Heart right ventricle (tissue), 16 donors: ENCODE measurements at regions not wholly inside any gene's neighbourhood (a gene's known extent, or its start where the extent isn't known, plus 50 kb on each side); places are given as distances from the start of the nearest gene placed in this dataset.
A peak's percentile ranks its signal among the peaks of the same experiment; 100 is the strongest.

Experiments
- ATAC-seq, 8 donors: fragments of 200-7000 bp; cut with Tn5 transposase; one replicate each; pipeline ENCODE4 v1.9.1; 2020; ENCODE audit warnings: mild to moderate bottlenecking in 8 of 8, moderate library complexity in 8 of 8, moderate number of reproducible peaks in 1 of 8
- DNase-seq, 2 donors: peaks; one replicate each; pipeline ENCODE4 v3.0.0-alpha.2; 2020
- H3K27ac ChIP-seq, 10 donors: fragments of 200-600 bp; sonication (generic) in 2 of 10; one replicate each; pipeline versions ENCODE4 v1.5.0 to v1.8.0; 2020 to 2022; ENCODE audit warnings: mild to moderate bottlenecking in 3 of 10
- H3K27me3 ChIP-seq, 7 donors: fragments of 200-600 bp; one replicate each; pipeline ENCODE4 v1.8.0; 2021 to 2022; ENCODE audit warnings: mild to moderate bottlenecking in 2 of 7
- H3K36me3 ChIP-seq, 9 donors: fragments of 200-600 bp; sonication (generic) in 1 of 9; one replicate each; pipeline versions ENCODE4 v1.5.0 to v1.8.0; 2020 to 2022; ENCODE audit warnings: mild to moderate bottlenecking in 2 of 9
- H3K4me1 ChIP-seq, 9 donors: fragments of 200-600 bp; sonication (generic) in 1 of 9; one replicate each; pipeline versions ENCODE4 v1.5.0 to v1.8.0; 2020 to 2022; ENCODE audit warnings: mild to moderate bottlenecking in 4 of 9
- H3K4me3 ChIP-seq, 10 donors: fragments of 200-600 bp; sonication (generic) in 2 of 10; one replicate each; pipeline versions ENCODE4 v1.5.0 to v1.8.0; 2020 to 2022; ENCODE audit warnings: mild to moderate bottlenecking in 7 of 10, moderate library complexity in 2 of 10
- H3K9me3 ChIP-seq, 11 donors: fragments of 200-600 bp in 10 of 11; sonication (generic) in 2 of 11; one replicate each; pipeline versions ENCODE4 v1.5.0 to v1.8.0; 2013 to 2022; ENCODE audit warnings: mild to moderate bottlenecking in 2 of 11, control low read depth in 1 of 11, moderate library complexity in 1 of 11
- CTCF ChIP-seq, 9 donors: fragments of 200-600 bp; sonication (generic) in 2 of 9; IDR thresholded peaks; one replicate each; pipeline versions ENCODE4 v1.5.0 to v1.8.0; 2021 to 2022; ENCODE audit warnings: antibody characterized with exemption in 9 of 9, mild to moderate bottlenecking in 5 of 9, moderate library complexity in 1 of 9
- WGBS, 2 donors: extraction: QIAGEN DNeasy Blood & Tissue Kit; methylation state at CpG; one replicate each; pipeline ENCODE4 v1.1.7; 2013; ENCODE audit warnings: inconsistent platforms in 1 of 2; 5-methylcytosine and 5-hydroxymethylcytosine counted together
- intact Hi-C, 10 donors: fragments of 100-400 bp; cut with DNase I; formaldehyde crosslinking; loops; one replicate each; pipeline versions ENCODE4 v1.11.1 to v1.14.2; 2022
- donor health status: Arrhythmogenic right ventricular cardiomyopathy.
- donor health status: ischemic (EF 13 %, LVEDD 7.1; RV severe dilation, severe dysfunction).
- donor health status: healthy with polysubstance abuse.
- donor health status: DM: no; HTN: yes; CAD: no.
- donor health status: DM: no; HTN: no; CAD: no.
- donor health status: ischemic (EF 25% LVEDD 6.9; RV normal size, moderate dysfunction).
- donor health status: ischemic (EF 25% LVEDD 5.7; RV mildly dilated, moderate dysfunction).
- donor health status: healthy.
- donor health status: DM: yes; HTN: yes; CAD: no.
- donor health status: Ischemic cardiomyopathy.
- donor health status: ischemic (EF 35%, LVEDD 5.7; RV mildly dilated, moderate dysfunction).
- donor health status: nonischemic (EF 11% LVEDD 7.7; RV severe dilation, severe dysfunction).
- donor health status: DM: yes; HTN: yes; CAD: no.
- donor health status: PGD.
- donor health status: ischemic (EF 29% LVEDD 5.4; RV normal size, mild dysfunction).
- donor health status: nonischemic (EF 23%, LVEDD 6.1; RV moderate dilation, normal function).

- no peak overlapping the region for H3K27ac ChIP-seq
- DNase-seq (no peak), ATAC-seq (no peak)
- no peaks in the 10 kb centered on the region for H3K36me3 ChIP-seq
- no peaks in the 10 kb centered on the region for H3K27me3 ChIP-seq
- intact Hi-C loops, result loop anchor here in 1 of 10 donors (10.0 kb wide), 1 partner anchor 71 kb away; no protein-coding TSS in a partner anchor
- no peak overlapping the region for H3K4me3 ChIP-seq
- peaks cover 0 to 31% (median 13%) of the 10 kb centered on the region in 9 donors for H3K4me1 ChIP-seq
- H3K9me3 ChIP-seq, result peaks cover 0 to 7% (median 0%) of the 10 kb centered on the region in 11 donors
- no peak for TF ChIP-seq CTCF (IDR thresholded peaks at IDR 0.05)
These were observed 97.3 kb upstream of the MLIP start for GRCh38 chr6:54013966-54014365.

GRCh38 chr6:54014440-54014839, 96.8 kb upstream of the MLIP start:
- H3K4me3 ChIP-seq, result no peak overlapping the region
- H3K36me3 ChIP-seq, result no peaks in the 10 kb centered on the region
- H3K27me3 ChIP-seq, result no peaks in the 10 kb centered on the region
- WGBS, 2 donors, result 88 to 94% methylated on average over 8 of the region's 8 CpGs
- intact Hi-C loops, result loop anchor here in 1 of 10 donors (10.0 kb wide), 1 partner anchor 70 kb away; no protein-coding TSS in a partner anchor
- ATAC-seq, result no peak
- no peak for DNase-seq
- H3K4me1 ChIP-seq, result peaks cover 0 to 31% (median 13%) of the 10 kb centered on the region in 9 donors
- no peak for TF ChIP-seq CTCF (IDR thresholded peaks at IDR 0.05)
- H3K9me3 ChIP-seq, result peaks cover 0 to 7% (median 0%) of the 10 kb centered on the region in 11 donors
- peak overlapping the region in 2 of 10 donors; percentile 1 to 17 for H3K27ac ChIP-seq

- ATAC-seq (no peak), DNase-seq (no peak)
- TF ChIP-seq CTCF (IDR thresholded peaks at IDR 0.05), result no peak
- H3K27ac ChIP-seq, result peak overlapping the region in 8 of 10 donors; percentile 20 to 87 (median 78)
- peaks cover 0 to 8% (median 0%) of the 10 kb centered on the region in 9 donors for H3K4me1 ChIP-seq
- H3K9me3 ChIP-seq, result peaks cover 0 to 7% (median 0%) of the 10 kb centered on the region in 11 donors
- H3K36me3 ChIP-seq, result no peaks in the 10 kb centered on the region
- WGBS, 2 donors, result 39 to 41% methylated on average over 2 of the region's 2 CpGs
- H3K27me3 ChIP-seq, result no peaks in the 10 kb centered on the region
- no peak overlapping the region for H3K4me3 ChIP-seq
- intact Hi-C loops, result loop anchor here in 1 of 10 donors (5.0 to 10.0 kb wide), 2 partner anchors 39 to 67 kb away; no protein-coding TSS in a partner anchor
These were observed 93.4 kb upstream of the MLIP start for GRCh38 chr6:54017877-54018276.

- Histone ChIP-seq H3K27ac (peak overlapping the region; percentile 60 to 87 (median 76)), H3K36me3 (no peaks in the 10 kb centered on the region), H3K27me3 (no peaks in the 10 kb centered on the region), H3K9me3 (peaks cover 0 to 2% (median 0%) of the 10 kb centered on the region in 11 donors), H3K4me3 (peak overlapping the region in 9 of 10 donors; percentile 32 to 56 (median 45)), H3K4me1 (peaks cover 0 to 8% (median 0%) of the 10 kb centered on the region in 9 donors)
- DNase-seq, result no peak
- intact Hi-C loops, result loop anchor here in 1 of 10 donors (5.0 to 10.0 kb wide), 2 partner anchors 39 to 66 kb away; no protein-coding TSS in a partner anchor
- WGBS, 2 donors, result 33 to 48% methylated on average over 5 of the region's 5 CpGs
- ATAC-seq, result peak; percentile 65 to 95 (median 90)
- no peak for TF ChIP-seq CTCF (IDR thresholded peaks at IDR 0.05)
These were observed 92.5 kb upstream of the MLIP start for GRCh38 chr6:54018722-54019121.
